ENCODE measurements at regions not wholly inside any gene's neighbourhood (a gene's known extent, or its start where the extent isn't known, plus 50 kb on each side); places are given as distances from the start of the nearest gene placed in this dataset.

- Histone ChIP-seq H3K9ac (replicated peaks in 1 of 4; ENCODE audit: extremely low read depth in 1 of 4, low read depth in 3 of 4, low read length in 3 of 4) (no peak overlapping the region), H4K8ac (ENCODE audit: extremely low read depth, insufficient read depth, low read length) (no peak overlapping the region), H2BK12ac (ENCODE audit: low read depth, low read length) (no peak overlapping the region), H3K14ac (ENCODE audit: insufficient read length) (no peak overlapping the region), H3K36me3 (ENCODE audit: control insufficient read depth in 2 of 4, insufficient read depth in 4 of 4, low read length in 3 of 4) (no peaks in the 10 kb centered on the region), H3K4me2 (ENCODE audit: insufficient read depth in 1 of 2, low read depth in 2 of 2, low read length in 2 of 2) (no peak overlapping the region), H3K18ac (ENCODE audit: extremely low read depth, low read length) (no peak overlapping the region), H3K56ac (replicated peaks; ENCODE audit: insufficient read length, low read depth, low read length) (no peak overlapping the region), H3K4me3 (ENCODE audit: extremely low read depth in 1 of 4, insufficient read depth in 2 of 4, low read depth in 3 of 4, low read length in 4 of 4) (no peak overlapping the region), H3K27me3 (replicated peaks in 1 of 4; ENCODE audit: control insufficient read depth in 3 of 4, extremely low read depth in 1 of 4, insufficient read depth in 3 of 4, low read length in 3 of 4) (no peaks in the 10 kb centered on the region), H2BK20ac (ENCODE audit: low read length) (no peak overlapping the region), H3K9me3 (ENCODE audit: insufficient read depth in 2 of 2, low read depth in 1 of 2, low read length in 1 of 2) (no peaks in the 10 kb centered on the region), H3K27ac (ENCODE audit: low read depth, low read length) (no peak overlapping the region), H3K23me2 (ENCODE audit: low read depth, low read length) (no peaks in the 10 kb centered on the region), H4K91ac (replicated peaks; ENCODE audit: insufficient read length, low read length) (no peak overlapping the region), H2BK5ac (ENCODE audit: low read depth, low read length) (no peak overlapping the region), H3K79me1 (ENCODE audit: low read depth, low read length) (no peaks in the 10 kb centered on the region), H3K79me2 (ENCODE audit: control insufficient read depth in 1 of 2, insufficient read depth in 2 of 2, low read length in 2 of 2) (no peaks in the 10 kb centered on the region), H2BK15ac (ENCODE audit: low read length) (no peak overlapping the region), H2AK5ac (ENCODE audit: low read depth, low read length) (no peak overlapping the region), H2BK120ac (replicated peaks; ENCODE audit: low read depth, low read length) (no peak overlapping the region), H3K4me1 (replicated peaks in 1 of 4; ENCODE audit: control insufficient read depth in 3 of 4, insufficient read depth in 4 of 4, low read length in 3 of 4) (no peaks in the 10 kb centered on the region; a peak in 1 of 7 replicates), H4K20me1 (replicated peaks in 1 of 2; ENCODE audit: control insufficient read depth in 1 of 2, insufficient read depth in 2 of 2, low read length in 2 of 2) (no peaks in the 10 kb centered on the region), H3K4ac (replicated peaks; ENCODE audit: insufficient read length, low read depth, low read length) (no peak overlapping the region), H2AFZ (ENCODE audit: low read length) (no peak overlapping the region), H3K23ac (ENCODE audit: insufficient read length) (no peak overlapping the region), H4K5ac (ENCODE audit: insufficient read length, low read depth, low read length) (no peak overlapping the region)
- FAIRE-seq (no peak), DNase-seq (ENCODE audit: low read depth in 1 of 2, low spot score in 2 of 2) (no peak)
- ChIA-PET POLR2A (ENCODE audit: partially characterized antibody) (no interaction called here), CTCF (ENCODE audit: partially characterized antibody) (interaction anchor here (0.5 to 1.1 kb wide), 4 partner anchors 23 to 247 kb away, joined by 3 to 4 read pairs (median 4); no protein-coding TSS in a partner anchor)
- 89% methylated on average over 1 of the region's 1 CpG; no CpG with 5 or more reads in 1 of the 2 experiments for WGBS, 2 experiments (ENCODE audit: extremely low coverage in 1 of 2, insufficient coverage in 1 of 2, insufficient read length in 1 of 2, insufficient replicate concordance in 2 of 2, low coverage in 1 of 2, low lambda C conversion rate in 2 of 2, missing lambda C conversion rate in 1 of 2)
- TF ChIP-seq RFX5 (IDR thresholded peaks at IDR 0.05; ENCODE audit: borderline replicate concordance, low read depth, low read length) (no peak), JUND (IDR thresholded peaks at IDR 0.05; ENCODE audit: low read length) (no peak), EZH2 (IDR thresholded peaks at IDR 0.05; ENCODE audit: low read depth, low read length, severe bottlenecking) (no peak)
These were observed 358.9 kb upstream of the FSTL5 start for GRCh38 chr4:162522724-162523123.

All from H1 (cell line).